ENCODE measurements at regions not wholly inside any gene's neighbourhood (a gene's known extent, or its start where the extent isn't known, plus 50 kb on each side); places are given as distances from the start of the nearest gene placed in this dataset.

- no peak overlapping the region for H3K9ac ChIP-seq (ENCODE audit: low read depth, low read length)
- ChIA-PET POLR2A (ENCODE audit: unreplicated experiment) (no interaction called here), CTCF (no interaction called here)
- H3K27me3 ChIP-seq (ENCODE audit: control insufficient read depth, insufficient read depth, low read length), result no peaks in the 10 kb centered on the region
- no peaks in the 10 kb centered on the region for H3K9me3 ChIP-seq (ENCODE audit: control insufficient read depth, insufficient read depth, low read length)
- H3K36me3 ChIP-seq (ENCODE audit: control insufficient read depth, insufficient read depth, low read length), result no peaks in the 10 kb centered on the region
- no peak overlapping the region for H4K5ac ChIP-seq (ENCODE audit: low read depth, low read length)
- 90% methylated on average over 1 of the region's 5 CpGs; no CpG with 5 or more reads in 1 of the 2 experiments for WGBS, 2 experiments (ENCODE audit: extremely low coverage in 2 of 2, insufficient read length in 1 of 2)
- H3K4me2 ChIP-seq (ENCODE audit: low read depth, low read length), result no peak overlapping the region
- H3K9me1 ChIP-seq (ENCODE audit: insufficient read depth, low read length), result no peaks in the 10 kb centered on the region
- H2BK20ac ChIP-seq (ENCODE audit: low read depth, low read length), result no peak overlapping the region
- H4K8ac ChIP-seq (ENCODE audit: low read depth in 2 of 2, low read length in 2 of 2), result no peak overlapping the region
- intact Hi-C loops (cut with micrococcal nuclease) (no loop called here), dilution Hi-C loops (cut with HindIII; ENCODE audit: low sequenced_read_pairs, unreplicated experiment) (no loop called here), in situ Hi-C loops (cut with MboI; ENCODE audit: low sequenced_read_pairs) (no loop called here)
- H3K14ac ChIP-seq (replicated peaks; ENCODE audit: low read depth, low read length), result no peak overlapping the region
- BruUV-seq (replicated peaks), result no TSS peak
- H2BK15ac ChIP-seq (ENCODE audit: low read depth, low read length), result no peak overlapping the region
- TF ChIP-seq CTCF (conservative IDR thresholded peaks at IDR 0.05; ENCODE audit: low read depth, low read length) (no peak), MAZ (IDR thresholded peaks at IDR 0.05; ENCODE audit: borderline replicate concordance, low read depth, low read length) (no peak), RAD21 (IDR thresholded peaks at IDR 0.05; ENCODE audit: low read length) (no peak), MXI1 (IDR thresholded peaks at IDR 0.05; ENCODE audit: borderline replicate concordance, low read depth, low read length) (no peak), CHD1 (IDR thresholded peaks at IDR 0.05; ENCODE audit: low read depth, low read length) (no peak), SMC3 (IDR thresholded peaks at IDR 0.05; ENCODE audit: low read depth, low read length) (no peak)
- H2BK120ac ChIP-seq (ENCODE audit: low read depth, low read length), result no peak overlapping the region
- DNase-seq, result no peak
- H4K91ac ChIP-seq (ENCODE audit: insufficient read depth, low read depth, low read length), result no peak overlapping the region
- no peaks in the 10 kb centered on the region for H3K4me1 ChIP-seq (ENCODE audit: control insufficient read depth, insufficient read depth, low read length)
- no peak overlapping the region for H2AFZ ChIP-seq (replicated peaks; ENCODE audit: low read length, poor library complexity)
- no peaks in the 10 kb centered on the region for H3K79me1 ChIP-seq (ENCODE audit: low read depth in 1 of 2, low read length in 2 of 2)
- H4K20me1 ChIP-seq (ENCODE audit: insufficient read depth, low read length), result no peaks in the 10 kb centered on the region
- H3K18ac ChIP-seq (ENCODE audit: low read depth, low read length), result no peak overlapping the region
- no peak for ATAC-seq (ENCODE audit: low read depth)
- H2AK9ac ChIP-seq (replicated peaks; ENCODE audit: low read depth, low read length, poor library complexity), result no peak overlapping the region
- H2AK5ac ChIP-seq (ENCODE audit: low read depth, low read length), result no peak overlapping the region
- H3K56ac ChIP-seq (ENCODE audit: extremely low read depth, insufficient read depth, low read length), result no peak overlapping the region
- no peak overlapping the region for H3K27ac ChIP-seq (ENCODE audit: insufficient read depth, low read length)
- no peak overlapping the region for H3K4me3 ChIP-seq (ENCODE audit: insufficient read depth, low read depth, low read length)
- no peak overlapping the region for H3K4ac ChIP-seq (ENCODE audit: low read depth, low read length)
- no peak overlapping the region for H2BK5ac ChIP-seq (ENCODE audit: low read depth, low read length, poor library complexity, severe bottlenecking)
- H3K23ac ChIP-seq (ENCODE audit: low read depth, low read length), result no peak overlapping the region
Measured at GRCh38 chr6:72476051-72476450, 145.8 kb upstream of the KCNQ5 start.
